ENCODE measurements at regions not wholly inside any gene's neighbourhood (a gene's known extent, or its start where the extent isn't known, plus 50 kb on each side); places are given as distances from the start of the nearest gene placed in this dataset.

- DNase-seq (no peak), ATAC-seq (no peak)
- Mint-ChIP-seq H3K27me3 (no peaks in the 10 kb centered on the region), H3K9me3 (peaks cover 0 to 4% (median 1%) of the 10 kb centered on the region in 9 donors), H3K27ac (no peak overlapping the region), H3K4me3 (no peak overlapping the region), H3K36me3 (no peaks in the 10 kb centered on the region), H3K4me1 (no peaks in the 10 kb centered on the region)
- POLR2A ChIA-PET: no interaction called here
Measured at GRCh38 chr10:105647354-105647753, 1006.3 kb downstream of the SORCS3 start.

- ATAC-seq (no peak), DNase-seq (no peak)
- Mint-ChIP-seq H3K9me3 (peaks cover 0 to 4% (median 0%) of the 10 kb centered on the region in 9 donors), H3K4me3 (no peak overlapping the region), H3K36me3 (no peaks in the 10 kb centered on the region), H3K27ac (no peak overlapping the region), H3K27me3 (no peaks in the 10 kb centered on the region), H3K4me1 (no peaks in the 10 kb centered on the region)
- POLR2A ChIA-PET: no interaction called here
Measured at GRCh38 chr10:105644978-105645377, 1003.9 kb downstream of the SORCS3 start.

DNA sequence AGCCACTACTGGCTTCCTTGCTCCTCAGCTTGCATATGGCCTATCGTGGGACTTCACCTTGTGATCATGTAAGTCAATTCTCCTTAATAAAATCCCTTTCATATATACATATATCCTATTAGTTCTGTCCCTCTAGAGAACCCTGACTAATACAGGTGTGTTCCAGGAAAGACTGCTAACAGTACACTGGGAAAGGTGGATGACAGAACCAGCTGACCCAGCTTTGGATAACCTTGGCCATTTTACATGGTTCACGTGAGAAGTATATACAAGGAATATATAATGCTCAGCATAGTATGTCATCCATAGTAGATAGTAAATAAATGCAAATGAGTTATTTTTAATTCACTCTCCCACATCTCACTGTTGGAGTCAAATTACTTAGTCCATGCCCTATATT, 1003.5 kb downstream of the SORCS3 start:
- Mint-ChIP-seq H3K4me1 (no peaks in the 10 kb centered on the region), H3K27ac (no peak overlapping the region), H3K4me3 (no peak overlapping the region), H3K36me3 (no peaks in the 10 kb centered on the region), H3K27me3 (no peaks in the 10 kb centered on the region), H3K9me3 (peaks cover 0 to 4% (median 0%) of the 10 kb centered on the region in 9 donors)
- no peak for DNase-seq
- ATAC-seq: no peak
- POLR2A ChIA-PET: no interaction called here

DNA sequence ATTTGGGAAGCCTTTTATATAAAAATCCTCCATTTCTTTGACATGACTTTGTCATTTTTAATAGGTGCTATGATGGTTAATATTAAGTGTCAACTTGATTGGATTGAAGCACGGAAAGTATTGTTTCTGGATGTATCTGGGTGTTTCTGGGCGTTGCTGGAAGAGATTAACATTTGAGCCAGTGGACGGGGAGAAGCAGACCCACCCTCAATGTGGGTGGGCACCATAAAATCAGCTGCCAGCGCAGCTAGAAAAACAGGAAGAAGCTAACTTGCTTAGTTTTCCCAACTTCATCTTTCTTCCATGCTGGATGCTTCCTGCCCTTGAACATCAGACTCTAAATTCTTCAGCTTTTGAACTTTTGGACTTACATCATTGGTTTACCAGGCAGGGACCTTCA, 1003.0 kb downstream of the SORCS3 start:
- DNase-seq (no peak), ATAC-seq (no peak)
- Mint-ChIP-seq H3K9me3 (peaks cover 0 to 4% (median 1%) of the 10 kb centered on the region in 9 donors), H3K27ac (no peak overlapping the region), H3K4me3 (no peak overlapping the region), H3K4me1 (no peaks in the 10 kb centered on the region), H3K36me3 (no peaks in the 10 kb centered on the region), H3K27me3 (no peaks in the 10 kb centered on the region)
- POLR2A ChIA-PET: no interaction called here

DNA sequence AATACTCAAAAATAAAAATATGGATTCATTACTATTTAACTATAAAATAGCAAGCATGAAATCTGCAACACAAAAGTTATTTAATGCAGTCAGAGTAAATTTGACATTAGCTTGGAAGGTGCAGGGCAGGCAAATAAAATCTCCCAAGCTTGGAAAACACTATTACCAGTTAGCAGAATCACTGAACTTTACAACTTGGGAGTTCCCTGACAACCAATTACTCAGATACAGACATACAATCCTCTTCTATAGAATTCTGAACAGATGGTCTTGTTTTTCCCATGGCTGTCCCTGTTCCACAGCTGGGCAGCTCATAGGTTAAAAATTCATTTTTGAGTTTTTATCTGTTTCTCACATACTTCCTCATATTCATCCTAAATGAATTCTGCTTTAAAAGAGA, 1002.6 kb downstream of the SORCS3 start:
- Mint-ChIP-seq H3K4me1 (no peaks in the 10 kb centered on the region), H3K9me3 (peaks cover 0 to 8% (median 1%) of the 10 kb centered on the region in 9 donors), H3K4me3 (no peak overlapping the region), H3K36me3 (peaks cover 0 to 2% (median 0%) of the 10 kb centered on the region in 3 donors), H3K27ac (no peak overlapping the region), H3K27me3 (no peaks in the 10 kb centered on the region)
- DNase-seq: no peak
- no peak for ATAC-seq
- POLR2A ChIA-PET: no interaction called here

GRCh38 chr10:105634281-105634680, 993.2 kb downstream of the SORCS3 start:
- Mint-ChIP-seq H3K27me3 (no peaks in the 10 kb centered on the region), H3K4me3 (no peak overlapping the region), H3K4me1 (no peaks in the 10 kb centered on the region), H3K27ac (no peak overlapping the region), H3K9me3 (peaks cover 0 to 21% (median 7%) of the 10 kb centered on the region in 9 donors), H3K36me3 (peaks cover 0 to 2% (median 0%) of the 10 kb centered on the region in 3 donors)
- DNase-seq: no peak
- ATAC-seq: no peak
- POLR2A ChIA-PET: no interaction called here

GRCh38 chr10:105615715-105616365, 974.8 kb downstream of the SORCS3 start:
- POLR2A ChIA-PET: no interaction called here

DNA sequence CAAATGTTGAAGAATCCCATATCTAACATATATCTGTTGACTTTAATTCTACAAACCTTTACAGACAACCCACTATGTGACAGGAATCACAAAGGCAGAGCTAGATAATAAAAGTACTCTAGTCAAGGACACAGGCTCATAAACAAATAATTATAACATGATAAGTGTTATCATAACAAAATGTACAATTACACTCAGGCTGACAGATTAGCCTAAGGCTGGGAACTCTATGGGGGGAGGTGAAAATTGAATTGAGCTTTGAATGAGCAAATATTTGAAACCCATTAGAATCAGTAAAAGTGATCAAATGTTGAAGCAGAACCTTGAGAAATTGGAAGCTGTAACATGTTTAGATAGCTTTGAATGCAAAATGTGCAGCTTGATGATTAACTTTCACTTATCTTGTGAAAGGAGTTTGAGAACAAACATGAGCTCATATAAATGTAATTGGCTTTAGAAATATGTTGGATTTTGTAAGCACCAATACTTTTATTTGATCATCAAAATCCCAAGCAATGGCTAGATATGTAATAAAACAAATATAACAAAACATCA, 970.2 kb downstream of the SORCS3 start:
- ATAC-seq: no peak

More at GRCh38 chr10:105615715-105616365, 974.8 kb downstream of the SORCS3 start:
- DNase-seq (no peak), ATAC-seq (no peak)
- Mint-ChIP-seq H3K36me3 (no peaks in the 10 kb centered on the region), H3K27ac (no peak overlapping the region), H3K27me3 (no peaks in the 10 kb centered on the region), H3K4me1 (no peaks in the 10 kb centered on the region), H3K9me3 (peaks cover 0 to 13% (median 3%) of the 10 kb centered on the region in 9 donors), H3K4me3 (no peak overlapping the region)

DNA sequence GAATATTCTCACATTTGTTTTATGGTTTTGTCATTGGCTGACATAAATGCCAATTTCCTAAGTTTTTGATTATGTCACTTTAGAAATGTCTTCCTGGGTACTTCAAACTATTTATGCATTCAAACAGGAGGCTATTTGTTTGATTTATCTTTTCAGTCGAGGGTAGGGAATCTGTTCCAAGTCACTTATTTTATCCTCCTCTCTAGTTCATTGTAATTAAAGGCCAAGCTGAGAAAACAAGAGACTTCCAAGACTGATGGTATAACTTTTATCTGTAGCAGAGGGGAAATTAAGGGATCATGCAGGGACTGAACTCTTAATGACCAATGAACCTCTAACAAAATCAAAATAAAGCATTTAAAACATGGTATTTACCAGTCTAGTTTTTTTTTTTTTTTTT, 968.4 kb downstream of the SORCS3 start:
- Mint-ChIP-seq H3K27ac (no peak overlapping the region), H3K9me3 (peaks cover 0 to 21% (median 7%) of the 10 kb centered on the region in 9 donors), H3K36me3 (no peaks in the 10 kb centered on the region), H3K27me3 (no peaks in the 10 kb centered on the region), H3K4me3 (no peak overlapping the region), H3K4me1 (no peaks in the 10 kb centered on the region)
- ATAC-seq (no peak), DNase-seq (no peak)
- POLR2A ChIA-PET: no interaction called here

More for the DNA sequence above, 970.2 kb downstream of the SORCS3 start:
- H3K27ac Mint-ChIP-seq: no peak overlapping the region
- H3K36me3 Mint-ChIP-seq: no peaks in the 10 kb centered on the region
- no peaks in the 10 kb centered on the region for H3K27me3 Mint-ChIP-seq
- H3K4me3 Mint-ChIP-seq: no peak overlapping the region
- no peak for DNase-seq
- H3K4me1 Mint-ChIP-seq: no peaks in the 10 kb centered on the region
- peaks cover 0 to 19% (median 4%) of the 10 kb centered on the region in 9 donors for H3K9me3 Mint-ChIP-seq
- POLR2A ChIA-PET: no interaction called here

DNA sequence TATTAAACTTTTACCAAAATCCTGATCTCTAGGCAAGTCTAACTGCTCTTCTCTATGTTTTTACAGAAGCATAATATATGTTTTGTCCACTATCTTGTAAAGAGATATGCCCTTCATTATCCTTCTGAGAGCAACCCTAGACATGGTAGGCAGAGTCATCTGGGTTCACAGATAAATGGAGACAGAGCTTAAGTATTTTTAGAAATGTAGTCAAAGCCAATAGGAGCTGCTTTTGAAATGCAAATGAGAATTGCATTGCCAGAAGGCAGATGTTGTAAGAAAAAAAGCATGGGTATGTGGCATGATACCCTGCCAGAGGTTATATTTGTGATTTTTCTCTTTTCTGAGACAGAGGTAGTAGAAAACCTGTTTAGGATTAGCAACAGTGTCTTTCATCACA, 964.8 kb downstream of the SORCS3 start:
- H3K4me3 Mint-ChIP-seq: no peak overlapping the region
- ATAC-seq (no peak), DNase-seq (no peak)
- H3K4me1 Mint-ChIP-seq: no peaks in the 10 kb centered on the region
- no peaks in the 10 kb centered on the region for H3K36me3 Mint-ChIP-seq
- POLR2A ChIA-PET: no interaction called here
- no peak overlapping the region for H3K27ac Mint-ChIP-seq
- H3K27me3 Mint-ChIP-seq: no peaks in the 10 kb centered on the region
- peaks cover 5 to 26% (median 7%) of the 10 kb centered on the region in 9 donors for H3K9me3 Mint-ChIP-seq

DNA sequence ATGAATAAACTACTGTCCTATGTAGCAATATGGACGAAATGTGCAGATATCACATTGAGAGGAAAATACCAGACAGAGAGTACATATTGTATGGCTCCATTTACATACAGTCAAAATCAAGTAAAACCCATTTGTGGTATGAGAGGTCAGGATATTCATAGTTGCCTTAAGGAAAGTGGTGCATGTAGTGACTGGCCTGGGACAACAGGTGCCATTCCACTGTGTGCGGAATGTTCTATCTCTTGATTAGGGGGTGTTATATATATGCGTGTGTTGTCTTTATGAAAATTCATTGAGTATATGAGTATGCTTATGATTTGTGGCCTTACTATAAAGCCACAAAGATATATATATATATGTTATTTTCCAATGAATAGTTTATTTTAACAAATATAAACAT, 964.0 kb downstream of the SORCS3 start:
- Mint-ChIP-seq H3K4me1 (no peaks in the 10 kb centered on the region), H3K27me3 (no peaks in the 10 kb centered on the region), H3K27ac (no peak overlapping the region), H3K36me3 (no peaks in the 10 kb centered on the region), H3K9me3 (peaks cover 5 to 26% (median 7%) of the 10 kb centered on the region in 9 donors), H3K4me3 (no peak overlapping the region)
- ATAC-seq: no peak
- no peak for DNase-seq
- POLR2A ChIA-PET: no interaction called here

DNA sequence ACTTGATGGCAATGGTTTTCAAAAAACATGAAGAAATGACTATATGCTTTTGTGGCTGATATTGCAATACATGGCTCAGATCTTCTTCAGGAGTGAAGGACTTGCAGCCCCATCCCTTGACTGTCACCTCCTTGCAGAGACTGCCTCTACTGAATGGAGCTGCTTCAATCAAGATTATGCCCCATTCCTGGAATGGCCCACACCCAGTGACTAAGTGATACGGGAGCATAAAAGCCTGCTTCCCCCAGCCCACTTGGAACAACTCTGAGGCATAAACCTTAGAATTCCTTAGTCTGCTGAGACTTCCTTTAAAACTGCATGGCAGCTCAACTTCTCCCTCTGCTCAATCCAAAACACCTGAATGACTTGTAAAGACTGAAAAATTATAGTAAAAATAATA, 957.1 kb downstream of the SORCS3 start:
- DNase-seq (no peak), ATAC-seq (no peak)
- Mint-ChIP-seq H3K27ac (no peak overlapping the region), H3K9me3 (peaks cover 0 to 23% (median 5%) of the 10 kb centered on the region in 9 donors), H3K4me1 (no peaks in the 10 kb centered on the region), H3K36me3 (no peaks in the 10 kb centered on the region), H3K27me3 (peaks cover 0 to 1% (median 0%) of the 10 kb centered on the region in 5 donors), H3K4me3 (no peak overlapping the region)
- POLR2A ChIA-PET: no interaction called here

DNA sequence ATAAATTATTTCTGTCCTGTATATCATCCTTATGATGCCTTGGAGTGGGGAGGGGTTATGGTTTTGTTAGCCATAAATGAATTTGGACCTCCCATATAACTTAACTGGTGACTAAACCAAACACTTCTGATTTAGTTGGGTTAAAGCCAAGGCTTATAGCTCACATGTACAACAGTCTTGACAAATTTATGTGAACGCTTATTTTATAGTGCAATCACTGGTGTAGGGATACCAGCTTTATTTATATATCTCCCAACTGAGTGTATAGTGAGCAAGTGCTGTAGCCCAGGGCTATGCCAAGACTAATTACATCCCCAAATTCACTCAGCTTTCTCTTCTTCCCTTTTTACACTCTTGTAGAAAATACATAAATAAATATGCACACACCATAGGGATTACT, 956.2 kb downstream of the SORCS3 start:
- H3K4me3 Mint-ChIP-seq: no peak overlapping the region
- POLR2A ChIA-PET: no interaction called here
- ATAC-seq: no peak
- no peaks in the 10 kb centered on the region for H3K36me3 Mint-ChIP-seq
- no peaks in the 10 kb centered on the region for H3K4me1 Mint-ChIP-seq
- DNase-seq: no peak
- no peak overlapping the region for H3K27ac Mint-ChIP-seq
- peaks cover 0 to 14% (median 2%) of the 10 kb centered on the region in 9 donors for H3K9me3 Mint-ChIP-seq
- peaks cover 0 to 1% (median 0%) of the 10 kb centered on the region in 5 donors for H3K27me3 Mint-ChIP-seq

DNA sequence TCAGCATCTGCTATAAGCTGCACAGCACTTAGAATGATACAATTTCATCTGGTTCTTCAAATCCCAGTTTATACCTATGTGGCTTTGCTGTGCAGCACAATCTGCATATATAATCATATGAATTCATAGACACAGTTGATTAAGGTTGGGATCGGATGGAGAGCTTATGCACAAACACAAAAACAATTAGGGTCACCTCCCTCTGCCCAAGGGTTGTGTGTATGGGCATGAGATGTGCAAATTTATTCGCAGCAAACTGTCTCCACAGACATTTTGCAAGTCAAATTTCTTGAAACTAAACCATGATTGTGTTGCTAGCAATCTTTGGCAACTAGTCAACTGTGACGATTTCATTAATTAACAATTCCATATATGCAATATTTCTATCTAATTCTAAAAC, 955.7 kb downstream of the SORCS3 start:
- DNase-seq (no peak), ATAC-seq (no peak)
- Mint-ChIP-seq H3K27ac (no peak overlapping the region), H3K4me3 (no peak overlapping the region), H3K9me3 (peaks cover 0 to 14% (median 2%) of the 10 kb centered on the region in 9 donors), H3K36me3 (no peaks in the 10 kb centered on the region), H3K4me1 (no peaks in the 10 kb centered on the region), H3K27me3 (peaks cover 0 to 1% (median 0%) of the 10 kb centered on the region in 5 donors)
- POLR2A ChIA-PET: no interaction called here
